IPS-15b (cell line): ENCODE measurements at regions not wholly inside any gene's neighbourhood (a gene's known extent, or its start where the extent isn't known, plus 50 kb on each side); places are given as distances from the start of the nearest gene placed in this dataset.
"Not testable (repeated sequence)": the region's sequence is repeated elsewhere in the genome, so short reads cannot be mapped to it uniquely, and the experiment has no call there.

ENCODE experiments used
- H3K27me3 ChIP-seq: one replicate; pipeline ENCODE4 v1.6.1; 2013; ENCODE audit warnings: low read length; ENCODE audit not compliant: control insufficient read depth, insufficient read depth
- H3K36me3 ChIP-seq: one replicate; pipeline ENCODE4 v1.6.1; 2013; ENCODE audit warnings: low read length; ENCODE audit not compliant: control insufficient read depth, insufficient read depth
- H3K4me1 ChIP-seq: one replicate; pipeline ENCODE4 v1.6.1; 2013; ENCODE audit warnings: mild to moderate bottlenecking, low read length; ENCODE audit not compliant: control insufficient read depth, insufficient read depth
- H3K4me3 ChIP-seq: one replicate; pipeline ENCODE4 v1.5.1; 2013; ENCODE audit warnings: low read depth, low read length
- H3K9ac ChIP-seq: one replicate; pipeline ENCODE4 v1.6.1; 2013; ENCODE audit warnings: low read depth, mild to moderate bottlenecking, low read length
- H3K9me3 ChIP-seq: one replicate; pipeline ENCODE4 v1.6.1; 2013; ENCODE audit warnings: mild to moderate bottlenecking, low read length; ENCODE audit not compliant: control insufficient read depth, insufficient read depth

DNA sequence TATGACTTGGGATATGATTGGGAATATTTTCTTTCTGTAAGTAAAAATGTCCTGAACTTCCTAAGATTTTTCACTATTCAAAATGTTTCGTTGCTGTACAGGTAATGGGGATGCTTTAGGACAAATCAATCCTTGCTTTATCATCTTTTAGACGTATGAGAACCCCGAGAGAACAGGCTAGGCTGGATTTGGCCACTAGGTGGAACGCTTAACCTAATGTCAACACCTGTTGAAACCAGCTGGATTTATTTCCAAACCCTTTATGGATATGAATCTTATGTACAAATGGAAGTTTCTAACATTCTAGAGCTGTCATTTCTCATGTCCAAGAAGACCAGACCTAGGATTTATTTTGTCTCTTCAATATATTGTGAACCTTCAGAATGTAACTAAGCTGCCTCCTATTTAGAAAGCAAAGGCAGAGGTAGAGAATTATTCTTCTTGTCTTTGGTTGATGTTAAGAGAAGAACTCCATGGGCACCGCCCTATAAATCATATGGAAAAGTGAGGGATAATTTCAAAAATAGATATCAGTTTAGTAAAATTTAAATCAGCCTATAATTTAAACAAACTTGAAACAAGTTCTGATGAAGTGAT lies 96.7 kb downstream of the PMAIP1 start:
- H3K9me3 ChIP-seq: no peaks in the 10 kb centered on the region
- H3K4me1 ChIP-seq: no peaks in the 10 kb centered on the region
- H3K4me3 ChIP-seq: no peak overlapping the region
- H3K36me3 ChIP-seq: no peaks in the 10 kb centered on the region
- H3K27me3 ChIP-seq: no peaks in the 10 kb centered on the region
- no peak overlapping the region for H3K9ac ChIP-seq

DNA sequence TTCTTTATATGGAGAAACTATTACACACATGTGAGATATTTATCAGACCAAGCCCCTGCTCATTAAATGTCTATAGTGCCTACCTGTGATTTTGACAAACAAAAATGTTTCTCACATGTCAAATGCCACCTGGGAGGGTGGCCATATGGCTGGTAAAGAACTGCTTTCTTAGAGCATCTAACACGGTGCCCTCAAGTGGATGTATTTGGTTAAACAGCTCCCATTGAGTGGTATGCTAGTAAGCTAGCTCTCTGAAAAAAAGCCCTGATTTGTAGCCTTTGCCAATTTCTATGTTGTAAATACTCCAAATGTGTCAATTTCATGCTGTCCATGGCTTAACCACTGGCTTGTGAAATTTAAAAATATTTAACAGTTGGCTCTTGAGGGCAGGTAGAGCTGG lies 94.6 kb downstream of the PMAIP1 start:
- Histone ChIP-seq H3K4me1 (no peaks in the 10 kb centered on the region), H3K36me3 (no peaks in the 10 kb centered on the region), H3K27me3 (no peaks in the 10 kb centered on the region), H3K9me3 (no peaks in the 10 kb centered on the region), H3K9ac (no peak overlapping the region), H3K4me3 (no peak overlapping the region)

- Histone ChIP-seq H3K9ac (no peak overlapping the region), H3K27me3 (no peaks in the 10 kb centered on the region), H3K36me3 (no peaks in the 10 kb centered on the region), H3K4me1 (no peaks in the 10 kb centered on the region), H3K4me3 (no peak overlapping the region), H3K9me3 (no peaks in the 10 kb centered on the region)
These were observed 93.8 kb downstream of the PMAIP1 start for GRCh38 chr18:59993560-59993959.

- Histone ChIP-seq H3K4me1 (no peaks in the 10 kb centered on the region), H3K9ac (no peak overlapping the region), H3K4me3 (no peak overlapping the region), H3K36me3 (no peaks in the 10 kb centered on the region), H3K9me3 (no peaks in the 10 kb centered on the region), H3K27me3 (no peaks in the 10 kb centered on the region)
These were observed 90.5 kb downstream of the PMAIP1 start for GRCh38 chr18:59990121-59990823.

- no peaks in the 10 kb centered on the region for H3K4me1 ChIP-seq
- no peaks in the 10 kb centered on the region for H3K27me3 ChIP-seq
- no peak overlapping the region for H3K4me3 ChIP-seq
- no peaks in the 10 kb centered on the region for H3K9me3 ChIP-seq
- no peaks in the 10 kb centered on the region for H3K36me3 ChIP-seq
- H3K9ac ChIP-seq: no peak overlapping the region
These were observed 88.4 kb downstream of the PMAIP1 start for GRCh38 chr18:59988098-59988706.

GRCh38 chr18:59987102-59987501 lies 87.3 kb downstream of the PMAIP1 start:
- Histone ChIP-seq H3K4me1 (no peaks in the 10 kb centered on the region), H3K4me3 (no peak overlapping the region), H3K9ac (no peak overlapping the region), H3K27me3 (no peaks in the 10 kb centered on the region), H3K36me3 (no peaks in the 10 kb centered on the region), H3K9me3 (no peaks in the 10 kb centered on the region)

DNA sequence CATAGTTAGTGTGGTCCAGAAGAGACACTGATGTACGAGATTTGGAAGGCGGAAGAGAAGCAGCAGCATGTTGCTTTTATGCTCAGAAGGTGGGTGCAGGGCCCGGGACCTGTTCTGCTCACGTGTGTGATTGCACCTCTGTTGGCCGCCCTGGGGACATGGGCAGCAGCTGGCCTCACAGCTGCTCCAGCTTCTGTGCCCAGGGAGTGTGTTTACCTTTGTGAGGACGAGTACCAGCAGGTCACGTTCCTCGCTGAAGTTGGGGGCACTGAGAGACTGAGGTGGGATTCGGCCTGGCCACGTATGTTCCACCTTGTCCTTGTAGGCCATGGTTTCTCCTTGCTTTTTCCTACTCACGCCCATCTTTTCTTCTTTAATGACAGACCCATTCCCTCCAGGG lies 86.3 kb downstream of the PMAIP1 start:
- no peaks in the 10 kb centered on the region for H3K4me1 ChIP-seq
- H3K36me3 ChIP-seq: no peaks in the 10 kb centered on the region
- no peak overlapping the region for H3K9ac ChIP-seq
- no peak overlapping the region for H3K4me3 ChIP-seq
- no peaks in the 10 kb centered on the region for H3K9me3 ChIP-seq
- H3K27me3 ChIP-seq: no peaks in the 10 kb centered on the region

DNA sequence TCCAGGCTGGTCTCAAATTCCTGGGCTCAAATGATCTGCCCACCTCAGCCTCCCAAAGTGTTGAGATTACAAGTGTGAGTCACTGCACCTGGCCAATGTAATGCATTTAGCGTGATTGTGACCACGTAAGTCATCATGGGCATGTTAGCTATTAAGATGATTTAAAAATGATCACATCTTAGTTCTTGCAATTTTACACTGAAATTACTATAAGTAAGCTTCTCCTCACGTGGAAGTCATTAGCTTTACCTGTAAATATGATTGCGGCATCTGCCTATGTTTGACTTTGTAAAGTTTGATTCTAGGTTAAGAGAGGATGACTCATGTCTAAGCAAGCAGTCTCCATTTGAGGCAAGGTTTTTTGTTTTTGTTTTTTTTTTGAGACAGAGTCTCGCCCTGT lies 85.5 kb downstream of the PMAIP1 start:
- peaks cover under 1% of the 10 kb centered on the region for H3K4me1 ChIP-seq
- no peak overlapping the region for H3K9ac ChIP-seq
- no peaks in the 10 kb centered on the region for H3K27me3 ChIP-seq
- no peak overlapping the region for H3K4me3 ChIP-seq
- H3K36me3 ChIP-seq: no peaks in the 10 kb centered on the region
- no peaks in the 10 kb centered on the region for H3K9me3 ChIP-seq

DNA sequence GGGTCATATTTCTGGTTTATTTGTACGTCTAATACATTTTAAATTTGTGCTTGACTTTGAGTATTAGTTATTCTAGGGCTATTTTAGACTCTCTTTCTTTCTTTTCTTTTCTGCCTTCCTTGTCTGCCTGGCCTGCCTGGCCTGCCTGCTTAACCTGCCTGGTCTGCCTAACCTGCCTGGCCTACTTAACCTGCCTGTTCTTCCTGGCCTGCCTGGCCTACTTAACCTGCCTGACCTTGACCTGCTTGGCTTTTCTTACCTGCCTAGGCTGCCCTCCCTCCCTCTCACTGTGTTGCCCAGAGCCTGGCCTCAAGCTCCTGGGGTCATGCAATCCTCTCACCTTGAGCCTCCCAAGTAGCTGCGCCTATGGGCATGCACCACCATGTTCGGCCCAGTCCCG lies 83.7 kb downstream of the PMAIP1 start:
- Histone ChIP-seq H3K27me3 (no peaks in the 10 kb centered on the region), H3K4me1 (peaks cover 2% of the 10 kb centered on the region), H3K9ac (no peak overlapping the region), H3K9me3 (no peaks in the 10 kb centered on the region), H3K4me3 (no peak overlapping the region), H3K36me3 (no peaks in the 10 kb centered on the region)

DNA sequence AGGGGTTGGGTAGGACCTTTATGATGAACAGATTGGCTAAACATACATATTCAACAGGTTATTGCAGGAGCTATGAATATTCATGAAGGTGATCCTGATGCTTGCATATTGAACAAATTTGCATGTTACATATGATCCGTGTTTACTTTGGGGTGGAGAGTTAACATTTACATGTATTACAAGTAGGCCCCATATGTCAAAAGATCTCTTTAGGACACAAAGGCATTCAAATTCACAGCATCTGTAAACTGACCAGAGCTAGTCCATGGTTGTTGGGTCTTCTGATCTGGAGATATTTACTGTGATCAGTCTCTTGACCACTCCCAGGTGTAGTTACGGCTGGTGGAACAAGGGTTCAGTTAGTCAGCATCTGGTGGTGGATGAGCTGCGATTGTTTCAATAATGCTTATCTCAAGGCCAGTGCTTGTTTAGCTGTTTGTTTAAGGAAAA lies 80.4 kb downstream of the PMAIP1 start:
- no peak overlapping the region for H3K4me3 ChIP-seq
- no peaks in the 10 kb centered on the region for H3K36me3 ChIP-seq
- no peak overlapping the region for H3K9ac ChIP-seq
- H3K27me3 ChIP-seq: no peaks in the 10 kb centered on the region
- H3K4me1 ChIP-seq: peaks cover 2% of the 10 kb centered on the region
- no peaks in the 10 kb centered on the region for H3K9me3 ChIP-seq

- Histone ChIP-seq H3K9me3 (no peaks in the 10 kb centered on the region), H3K9ac (no peak overlapping the region), H3K36me3 (no peaks in the 10 kb centered on the region), H3K27me3 (no peaks in the 10 kb centered on the region), H3K4me1 (no peaks in the 10 kb centered on the region), H3K4me3 (no peak overlapping the region)
These were observed 72.2 kb downstream of the PMAIP1 start for GRCh38 chr18:59971871-59972428.

DNA sequence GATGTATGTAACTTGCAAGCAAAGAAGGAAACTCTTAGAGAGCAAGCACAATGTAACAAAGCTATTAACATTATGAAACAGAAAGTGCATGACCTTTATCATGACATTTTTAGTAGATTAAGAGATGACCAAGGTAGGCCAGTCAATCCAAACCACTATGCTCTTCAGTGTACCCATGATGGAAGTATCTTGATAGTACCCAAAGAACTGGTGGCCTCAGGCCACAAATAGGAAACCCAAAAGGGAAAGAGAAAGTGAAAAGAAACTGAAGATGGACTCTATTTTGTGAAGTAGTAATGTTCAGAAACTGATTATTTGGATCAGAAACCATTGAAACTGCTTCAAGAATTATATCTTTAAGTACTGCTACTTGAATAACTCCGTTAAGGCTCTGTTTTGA lies 71.3 kb downstream of the PMAIP1 start:
- H3K4me1 ChIP-seq, H3K9me3 ChIP-seq, H3K27me3 ChIP-seq, H3K4me3 ChIP-seq, H3K9ac ChIP-seq, H3K36me3 ChIP-seq: not testable (repeated sequence)
